ENCODE measurements at regions not wholly inside any gene's neighbourhood (a gene's known extent, or its start where the extent isn't known, plus 50 kb on each side); places are given as distances from the start of the nearest gene placed in this dataset.

DNA sequence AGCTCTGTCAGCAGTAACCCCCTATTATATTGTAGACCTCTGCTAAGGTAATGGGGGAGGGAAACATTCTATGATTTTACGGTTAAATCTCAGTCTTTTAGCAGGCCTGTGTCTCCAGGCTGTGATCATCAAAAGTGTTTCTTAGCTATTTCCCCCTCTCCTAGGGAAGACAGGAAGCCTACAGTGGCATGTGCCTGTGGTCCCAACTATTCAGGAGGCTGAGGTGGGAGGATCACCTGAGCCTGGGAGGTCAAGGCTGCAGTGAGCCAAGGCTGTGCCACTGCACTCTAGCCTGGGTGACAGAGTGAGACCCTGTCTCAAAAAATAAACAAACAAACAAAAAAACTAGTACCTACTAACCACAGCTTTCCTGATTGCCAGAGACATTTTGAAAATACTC lies 67.9 kb downstream of the DNAAF9 start:
- TF ChIP-seq POLR2A (IDR thresholded peaks at IDR 0.05; ENCODE audit: low read length) (no peak), BHLHE40 (IDR thresholded peaks at IDR 0.05; ENCODE audit: low read depth, low read length) (no peak), CEBPB (IDR thresholded peaks at IDR 0.05) (no peak), HOXA7 (CRISPR knock-in tag; IDR thresholded peaks at IDR 0.05) (no peak), KDM1A (IDR thresholded peaks at IDR 0.05; ENCODE audit: low read depth) (no peak)
- TF ChIP-seq, protein P1, sequence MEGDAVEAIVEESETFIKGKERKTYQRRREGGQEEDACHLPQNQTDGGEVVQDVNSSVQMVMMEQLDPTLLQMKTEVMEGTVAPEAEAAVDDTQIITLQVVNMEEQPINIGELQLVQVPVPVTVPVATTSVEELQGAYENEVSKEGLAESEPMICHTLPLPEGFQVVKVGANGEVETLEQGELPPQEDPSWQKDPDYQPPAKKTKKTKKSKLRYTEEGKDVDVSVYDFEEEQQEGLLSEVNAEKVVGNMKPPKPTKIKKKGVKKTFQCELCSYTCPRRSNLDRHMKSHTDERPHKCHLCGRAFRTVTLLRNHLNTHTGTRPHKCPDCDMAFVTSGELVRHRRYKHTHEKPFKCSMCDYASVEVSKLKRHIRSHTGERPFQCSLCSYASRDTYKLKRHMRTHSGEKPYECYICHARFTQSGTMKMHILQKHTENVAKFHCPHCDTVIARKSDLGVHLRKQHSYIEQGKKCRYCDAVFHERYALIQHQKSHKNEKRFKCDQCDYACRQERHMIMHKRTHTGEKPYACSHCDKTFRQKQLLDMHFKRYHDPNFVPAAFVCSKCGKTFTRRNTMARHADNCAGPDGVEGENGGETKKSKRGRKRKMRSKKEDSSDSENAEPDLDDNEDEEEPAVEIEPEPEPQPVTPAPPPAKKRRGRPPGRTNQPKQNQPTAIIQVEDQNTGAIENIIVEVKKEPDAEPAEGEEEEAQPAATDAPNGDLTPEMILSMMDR (IDR thresholded peaks at IDR 0.05) = no peak

All from A549 (cell line).